Activated CD8-positive, alpha-beta T cell treated with anti-CD3 and anti-CD28 coated beads for 36 hours (primary cell): ENCODE measurements at regions not wholly inside any gene's neighbourhood (a gene's known extent, or its start where the extent isn't known, plus 50 kb on each side); places are given as distances from the start of the nearest gene placed in this dataset.

Source experiments
- ATAC-seq: fragments of 200-7000 bp; cut with Tn5 transposase; one replicate; pipeline ENCODE4 v1.10.0; 2021; ENCODE audit warnings: mild to moderate bottlenecking, moderate library complexity
- CTCF ChIA-PET: fragments of 350-600 bp; sonication (Branson Sonifier 250); formaldehyde crosslinking; loops from one replicate; lab custom pipeline; 2021; ENCODE audit warnings: antibody characterized with exemption; lab: Charles Lee
- POLR2A ChIA-PET: fragments of 350-600 bp; sonication (Branson Sonifier 250); formaldehyde crosslinking; loops from one replicate; lab custom pipeline; 2021; ENCODE audit warnings: antibody characterized with exemption; lab: Charles Lee
- DNase-seq: peaks from one replicate; pipeline ENCODE4 v3.0.0-alpha.2; 2020
- H3K27ac Mint-ChIP-seq: one replicate; pipeline ENCODE4 v1.8.0; 2021; ENCODE audit warnings: mild to moderate bottlenecking, mixed read lengths
- H3K27me3 Mint-ChIP-seq: one replicate; pipeline ENCODE4 v1.8.0; 2021; ENCODE audit warnings: mixed read lengths
- H3K36me3 Mint-ChIP-seq: one replicate; pipeline ENCODE4 v1.8.0; 2021; ENCODE audit warnings: low read depth, mixed read lengths
- H3K4me1 Mint-ChIP-seq: one replicate; pipeline ENCODE4 v1.8.0; 2021; ENCODE audit warnings: low read depth, mixed read lengths
- H3K4me3 Mint-ChIP-seq: one replicate; pipeline ENCODE4 v1.8.0; 2021; ENCODE audit warnings: mild to moderate bottlenecking, moderate library complexity, mixed read lengths
- H3K9me3 Mint-ChIP-seq: one replicate; pipeline ENCODE4 v1.8.0; 2021; ENCODE audit warnings: mixed read lengths
- CTCF ChIP-seq: fragments of 200-600 bp; IDR thresholded peaks from one replicate; pipeline ENCODE4 v1.8.0; 2022; ENCODE audit warnings: antibody characterized with exemption, mild to moderate bottlenecking
- intact Hi-C: fragments of 100-400 bp; cut with micrococcal nuclease; formaldehyde crosslinking; loops from one replicate; pipeline ENCODE4 v1.10.0; 2022

GRCh38 chr4:84381759-84382158, 117.3 kb downstream of the NKX6-1 start:
- H3K9me3 Mint-ChIP-seq: no peaks in the 10 kb centered on the region

GRCh38 chr4:84379917-84380641, 119.0 kb downstream of the NKX6-1 start:
- ChIA-PET CTCF (no interaction called here), POLR2A (no interaction called here)
- no peak for DNase-seq
- Mint-ChIP-seq H3K27ac (no peak overlapping the region), H3K9me3 (no peaks in the 10 kb centered on the region), H3K27me3 (peaks cover 14% of the 10 kb centered on the region), H3K4me3 (no peak overlapping the region), H3K36me3 (no peaks in the 10 kb centered on the region), H3K4me1 (no peaks in the 10 kb centered on the region)
- no peak for TF ChIP-seq CTCF
- no peak for ATAC-seq
- intact Hi-C loops: no loop called here

More at GRCh38 chr4:84381759-84382158, 117.3 kb downstream of the NKX6-1 start:
- no peak for TF ChIP-seq CTCF
- H3K4me1 Mint-ChIP-seq: no peaks in the 10 kb centered on the region
- H3K4me3 Mint-ChIP-seq: no peak overlapping the region
- no peak for DNase-seq
- no peak for ATAC-seq
- peaks cover 14% of the 10 kb centered on the region for H3K27me3 Mint-ChIP-seq
- ChIA-PET POLR2A (no interaction called here), CTCF (no interaction called here)
- H3K36me3 Mint-ChIP-seq: no peaks in the 10 kb centered on the region
- no peak overlapping the region for H3K27ac Mint-ChIP-seq
- intact Hi-C loops: no loop called here

GRCh38 chr4:84378983-84379382, 120.1 kb downstream of the NKX6-1 start:
- no peak overlapping the region for H3K27ac Mint-ChIP-seq
- no peaks in the 10 kb centered on the region for H3K9me3 Mint-ChIP-seq
- TF ChIP-seq CTCF: no peak
- H3K4me3 Mint-ChIP-seq: no peak overlapping the region
- no peaks in the 10 kb centered on the region for H3K4me1 Mint-ChIP-seq
- ChIA-PET POLR2A (no interaction called here), CTCF (no interaction called here)
- H3K36me3 Mint-ChIP-seq: no peaks in the 10 kb centered on the region
- intact Hi-C loops: no loop called here
- DNase-seq (no peak), ATAC-seq (no peak)
- H3K27me3 Mint-ChIP-seq: peaks cover 14% of the 10 kb centered on the region

GRCh38 chr4:84378356-84378755, 120.7 kb downstream of the NKX6-1 start:
- ChIA-PET POLR2A (no interaction called here), CTCF (interaction anchor here (0.7 kb wide), 1 partner anchor 25 kb away, joined by 3 read pairs; no protein-coding TSS in a partner anchor)
- Mint-ChIP-seq H3K4me3 (no peak overlapping the region), H3K9me3 (no peaks in the 10 kb centered on the region), H3K36me3 (no peaks in the 10 kb centered on the region), H3K27ac (no peak overlapping the region), H3K27me3 (peaks cover 14% of the 10 kb centered on the region), H3K4me1 (no peaks in the 10 kb centered on the region)
- ATAC-seq (no peak), DNase-seq (no peak)
- TF ChIP-seq CTCF: no peak
- intact Hi-C loops: no loop called here

GRCh38 chr4:84366907-84367306, 132.2 kb downstream of the NKX6-1 start:
- POLR2A ChIA-PET: no interaction called here
- no peaks in the 10 kb centered on the region for H3K36me3 Mint-ChIP-seq
- CTCF ChIA-PET: no interaction called here
- H3K27me3 Mint-ChIP-seq: peaks cover 4% of the 10 kb centered on the region
- DNase-seq: no peak
- intact Hi-C loops: no loop called here
- H3K27ac Mint-ChIP-seq: no peak overlapping the region
- H3K9me3 Mint-ChIP-seq: peaks cover 1% of the 10 kb centered on the region
- TF ChIP-seq CTCF: no peak
- ATAC-seq: no peak
- no peaks in the 10 kb centered on the region for H3K4me1 Mint-ChIP-seq
- no peak overlapping the region for H3K4me3 Mint-ChIP-seq
